Right renal pelvis (tissue), 4 donors: ENCODE measurements at regions not wholly inside any gene's neighbourhood (a gene's known extent, or its start where the extent isn't known, plus 50 kb on each side); places are given as distances from the start of the nearest gene placed in this dataset.

Experiments used
- DNase-seq, 4 donors: peaks; one replicate each; pipeline ENCODE4 v3.0.0-alpha.2; 2013; ENCODE audit warnings: low read depth in 4 of 4, low spot score in 3 of 4, missing footprints in 1 of 4

DNA sequence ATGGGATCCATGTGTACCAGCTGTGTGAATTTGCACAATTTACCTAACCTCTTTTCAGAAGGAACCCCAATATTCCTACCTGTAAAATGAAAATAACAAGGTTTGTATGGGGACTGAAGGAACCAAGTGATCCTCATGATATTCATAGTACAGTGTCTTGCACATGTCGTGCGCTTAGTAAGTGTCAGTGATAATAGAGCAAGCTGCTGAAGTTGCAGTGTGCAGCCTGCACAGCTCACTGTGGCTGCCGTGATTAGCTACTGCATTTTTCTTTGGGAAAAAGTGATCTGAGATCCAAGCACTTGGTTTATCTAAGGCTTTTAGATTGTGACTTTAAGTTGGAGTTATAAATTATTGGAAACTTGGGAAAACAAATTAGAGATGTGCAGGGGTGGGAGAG lies 135.9 kb upstream of the FRY start:
- no peak for DNase-seq

DNA sequence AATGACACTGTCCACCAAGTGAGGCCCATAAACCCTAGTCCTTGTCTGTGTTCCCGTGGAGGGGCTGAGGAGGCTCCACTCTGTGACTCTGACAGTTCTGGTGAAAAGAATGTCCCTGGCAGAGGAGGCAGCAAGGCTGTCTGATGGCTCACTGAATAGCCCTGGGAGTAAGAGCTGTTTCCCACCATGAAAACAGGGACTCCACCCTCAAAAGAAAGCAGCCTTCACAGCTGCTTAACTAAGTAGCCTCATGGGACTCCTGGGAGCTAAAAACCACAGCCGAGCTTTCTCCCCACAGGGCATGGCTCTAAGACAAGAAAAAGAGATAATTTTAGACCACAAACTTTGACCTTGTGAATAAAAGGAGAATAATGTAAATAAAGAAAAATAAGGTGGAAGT lies 135.1 kb upstream of the FRY start:
- DNase-seq, result no peak

DNA sequence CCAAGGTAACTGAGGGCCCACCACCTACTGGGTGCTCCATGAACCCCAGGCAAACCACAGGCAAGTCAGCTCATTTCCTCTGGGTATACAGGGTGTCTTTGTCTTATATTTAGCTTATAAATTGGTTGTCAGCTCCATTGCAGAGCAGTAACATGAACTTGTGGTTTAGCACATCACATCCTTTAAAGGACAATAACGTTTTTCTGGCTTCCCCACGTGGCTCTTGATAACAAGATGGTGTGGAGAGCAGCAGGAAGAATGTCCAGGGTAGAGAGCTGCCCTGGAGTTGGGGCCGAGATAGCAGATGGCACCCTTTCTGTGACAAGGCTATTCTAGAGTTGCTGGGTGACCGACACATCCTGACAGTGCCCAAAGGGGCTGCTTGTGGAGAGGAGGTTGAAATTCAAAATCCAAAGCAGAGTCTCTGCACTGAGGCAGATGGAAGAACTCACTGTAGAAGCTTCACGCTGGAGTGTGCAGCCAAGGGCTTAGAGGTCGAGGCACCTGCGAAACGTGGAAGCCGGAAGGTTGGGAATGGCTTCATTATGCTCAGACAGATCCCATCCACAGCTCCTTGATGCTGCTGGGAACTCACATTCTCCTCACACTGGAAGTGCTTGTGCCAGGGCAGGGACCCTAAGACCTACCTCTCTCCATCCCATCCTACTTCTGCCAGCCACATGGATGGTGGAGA lies 133.0 kb upstream of the FRY start:
- no peak for DNase-seq

DNA sequence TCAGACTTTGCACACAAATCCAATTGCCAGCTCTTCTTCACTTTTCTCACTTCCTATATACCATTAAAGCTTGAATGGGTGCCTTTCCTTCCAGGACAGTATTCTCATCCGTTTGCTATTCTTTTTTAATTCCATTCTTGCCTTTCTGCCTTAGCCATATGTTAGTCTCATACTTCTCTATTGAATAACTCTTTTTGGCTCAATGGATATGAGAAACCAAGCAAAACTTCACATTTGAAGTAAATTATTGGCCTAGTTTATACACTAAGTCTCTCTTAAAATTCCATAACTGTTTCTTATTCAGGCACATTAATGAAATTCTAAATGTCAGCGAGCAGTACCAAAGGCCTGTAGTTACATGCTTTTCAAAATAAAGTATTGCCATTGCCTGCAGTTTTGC lies 129.6 kb upstream of the FRY start:
- DNase-seq, result no peak

DNA sequence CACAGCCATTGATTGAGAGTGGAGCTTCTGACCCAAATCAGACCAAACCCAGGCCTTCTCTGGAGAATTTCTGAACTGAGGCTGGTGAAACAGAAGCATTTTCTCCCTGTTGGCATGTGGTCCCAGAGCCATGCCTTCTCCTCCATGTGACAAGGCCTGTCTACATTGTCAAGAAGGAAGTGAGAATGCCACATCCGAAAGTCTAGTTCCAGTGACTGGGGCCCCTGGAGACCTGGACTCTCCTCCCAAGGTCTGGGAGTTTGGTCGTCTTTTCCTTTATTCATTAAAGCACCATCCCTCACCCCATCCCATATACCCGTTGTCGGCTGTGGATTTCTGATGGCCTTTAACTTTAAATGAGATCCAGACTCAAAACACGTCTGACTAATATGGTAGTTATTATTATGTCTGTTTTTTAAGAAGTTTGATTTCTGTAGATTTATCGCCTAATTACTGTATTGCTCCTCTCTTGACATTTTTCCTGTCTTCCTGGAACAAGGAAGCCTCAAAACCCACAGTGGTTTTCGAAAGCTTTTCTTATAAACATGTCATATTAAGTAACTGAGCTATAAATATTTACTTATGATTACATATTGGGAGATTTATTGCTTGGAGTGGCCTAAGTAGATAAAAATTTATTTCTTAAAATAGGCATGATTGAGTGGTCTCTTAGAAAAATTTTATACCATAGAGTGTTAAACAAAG lies 128.3 kb upstream of the FRY start:
- no peak for DNase-seq

DNA sequence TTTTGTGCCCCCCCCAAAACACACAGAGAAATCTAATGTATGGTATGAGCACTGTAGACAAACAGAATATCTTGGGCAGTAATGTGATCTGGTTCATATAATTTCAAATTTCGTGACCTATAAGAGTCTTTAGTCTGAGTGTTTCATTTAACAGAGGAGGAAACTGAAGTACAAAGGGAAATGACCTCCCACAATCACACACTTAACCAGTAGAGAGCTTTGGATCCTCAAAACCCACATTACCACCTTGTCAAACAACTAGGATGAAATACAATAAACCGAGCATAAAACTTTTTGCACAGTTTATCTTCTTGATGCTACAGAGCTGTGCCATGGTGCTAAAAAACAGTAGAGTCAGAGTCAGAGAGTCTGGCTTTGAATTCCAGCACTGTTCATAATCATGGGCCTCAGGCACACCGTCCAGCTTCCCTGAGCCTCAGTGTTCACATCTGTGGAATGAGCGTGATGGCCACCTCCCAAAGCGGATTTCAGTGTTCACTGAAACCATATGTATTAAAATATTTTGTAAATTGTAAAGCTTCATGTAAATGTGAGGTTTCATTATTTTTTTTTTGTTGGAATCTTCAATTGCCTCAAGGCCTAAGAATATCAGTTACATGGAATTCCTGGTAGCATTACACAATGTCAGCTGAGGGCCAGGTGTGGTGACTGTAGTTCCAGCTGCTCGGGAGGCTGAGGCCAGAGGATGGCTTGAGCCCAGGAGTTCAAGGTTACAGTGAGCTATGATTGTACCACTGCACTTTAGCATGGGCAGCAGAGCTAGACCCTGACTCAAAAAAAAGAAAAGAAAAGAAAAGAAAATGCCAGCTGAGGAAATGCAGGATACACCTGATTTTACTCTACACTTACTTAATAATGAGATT lies 126.4 kb upstream of the FRY start:
- no peak for DNase-seq

DNA sequence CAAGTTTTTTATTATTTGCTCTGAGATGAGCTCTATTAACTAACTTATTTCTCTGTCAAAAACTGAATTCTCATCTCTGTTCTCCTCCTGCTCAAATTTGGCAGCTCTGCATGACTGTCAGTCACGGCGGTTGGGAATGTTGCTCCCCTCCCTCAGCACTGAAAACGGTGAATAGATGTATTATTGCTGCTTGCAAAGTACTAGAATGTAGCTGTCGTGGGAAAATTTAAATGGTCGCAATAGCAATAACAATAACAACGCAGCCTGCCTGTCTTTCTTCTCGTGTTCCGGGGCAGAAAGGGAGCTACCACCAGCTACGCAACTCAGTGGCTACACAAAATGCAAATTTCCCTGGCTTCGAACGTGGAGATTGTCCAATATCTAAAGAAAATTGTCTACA lies 125.6 kb upstream of the FRY start:
- no peak for DNase-seq

DNA sequence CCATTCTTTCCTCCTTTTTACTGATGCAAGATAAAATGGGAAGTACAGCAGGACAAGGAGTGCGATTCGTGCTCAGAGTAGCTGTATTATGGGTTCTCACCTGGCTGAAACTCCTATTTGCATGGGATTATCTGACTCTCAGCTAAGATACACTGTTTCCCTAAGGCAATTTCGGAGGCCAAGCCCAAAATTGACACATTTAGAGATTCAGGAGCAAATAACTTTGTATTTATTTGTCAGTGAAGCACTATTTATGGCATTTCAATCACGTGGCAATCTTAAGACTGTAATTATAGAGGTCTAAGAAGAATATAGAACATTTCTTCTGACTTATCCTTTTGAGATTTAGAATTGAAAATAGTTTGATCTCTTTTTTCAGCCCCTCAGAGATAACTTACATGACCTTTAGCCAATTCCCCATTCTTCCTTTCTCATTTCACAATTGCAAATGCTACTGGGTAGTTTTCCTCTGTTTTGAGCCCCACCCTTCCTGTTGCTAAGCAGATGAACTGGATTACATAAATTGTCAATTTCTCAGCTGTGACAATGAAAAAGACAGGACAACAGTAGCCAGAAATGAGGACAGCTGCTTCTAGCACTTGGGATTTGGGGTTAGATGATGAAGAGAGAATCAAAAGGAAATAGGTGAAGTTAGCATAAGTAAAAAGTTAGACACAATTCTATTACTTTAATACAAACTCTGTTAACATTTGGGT lies 122.7 kb upstream of the FRY start:
- no peak for DNase-seq

DNA sequence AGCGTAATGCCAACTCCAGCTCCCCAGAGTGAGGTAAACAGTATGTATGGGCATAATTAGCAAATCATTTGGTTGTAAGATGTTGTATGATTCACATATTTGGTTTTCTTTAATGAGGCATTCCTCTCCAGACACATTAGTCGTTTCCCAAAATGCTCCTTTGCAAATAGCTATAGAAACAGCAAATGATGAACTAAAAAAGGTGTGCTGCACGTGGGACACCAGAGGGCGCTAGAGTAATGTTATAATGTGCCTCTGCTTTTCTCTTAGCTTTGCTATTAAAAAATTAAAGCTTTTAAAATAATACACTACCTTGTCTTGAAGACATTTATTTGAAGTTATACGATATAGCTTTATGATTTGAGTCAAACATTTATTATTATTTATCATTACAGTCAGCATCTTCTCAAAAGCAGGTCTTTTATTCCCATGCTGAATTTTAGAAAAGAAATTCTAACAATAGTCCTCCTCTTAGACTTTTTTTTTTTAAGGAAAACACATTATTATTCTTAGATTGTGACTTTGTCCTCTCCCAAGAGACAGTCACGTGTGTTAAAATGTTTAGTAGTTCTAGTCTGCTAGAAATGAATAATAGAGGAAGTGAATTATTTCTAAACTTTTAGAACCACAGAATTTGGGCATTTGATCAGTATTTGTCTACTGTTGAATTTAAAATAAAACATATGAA lies 121.6 kb upstream of the FRY start:
- peak; percentile 57 to 70 (median 62) for DNase-seq

DNA sequence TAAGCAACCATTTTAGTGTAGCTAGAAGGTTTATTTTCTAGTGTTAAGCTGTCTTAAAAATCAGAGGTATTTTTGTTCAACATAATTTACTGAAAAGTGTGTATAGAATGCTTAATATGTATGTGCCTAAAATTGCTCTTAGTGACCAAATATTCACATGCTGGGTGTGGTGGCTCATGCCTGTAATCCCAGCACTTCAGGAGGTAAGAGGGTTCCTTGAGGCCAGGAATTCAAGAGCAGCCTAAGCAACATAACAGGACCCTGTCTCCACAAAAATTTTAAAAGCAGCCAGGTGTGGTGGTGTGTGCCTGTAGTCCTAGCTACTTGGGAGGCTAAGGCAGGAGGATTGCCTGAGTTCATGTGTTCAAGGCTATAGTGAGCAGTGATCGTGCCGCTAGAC lies 120.9 kb upstream of the FRY start:
- no peak for DNase-seq

DNA sequence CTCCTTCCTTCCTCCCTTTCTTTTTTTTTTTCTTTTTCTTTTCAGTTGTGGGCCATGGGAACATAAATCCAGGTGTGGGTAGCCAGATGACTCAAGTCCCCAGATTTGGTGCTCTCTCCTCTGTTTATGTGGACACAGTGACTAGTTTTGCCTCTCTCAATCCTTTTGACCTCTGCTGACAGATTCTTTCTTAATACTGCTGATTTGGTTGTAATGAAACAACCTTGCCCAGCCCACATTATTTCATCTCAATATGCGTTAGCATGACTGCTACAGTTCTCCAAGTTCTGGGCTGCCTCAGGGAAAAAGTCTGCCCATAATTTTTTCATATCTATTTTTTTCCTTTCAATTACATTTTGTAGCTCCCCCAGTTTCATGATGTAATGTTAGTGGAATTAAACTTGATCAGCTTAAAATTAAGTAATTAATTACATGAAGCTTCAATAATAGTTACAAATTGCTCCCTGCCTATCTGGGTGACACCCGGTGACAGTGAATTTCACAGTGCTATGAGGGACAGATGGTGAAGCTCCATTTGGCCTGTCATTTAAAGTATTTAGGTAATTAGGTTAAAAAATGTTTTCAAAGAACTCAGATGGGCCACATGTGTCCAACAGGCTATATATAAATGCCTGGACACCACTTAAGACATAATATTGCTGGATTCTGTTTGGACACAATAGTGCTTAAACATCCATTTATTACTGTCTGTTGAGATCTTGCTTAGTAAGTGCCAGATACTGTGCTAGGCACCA lies 118.8 kb upstream of the FRY start:
- no peak for DNase-seq

DNA sequence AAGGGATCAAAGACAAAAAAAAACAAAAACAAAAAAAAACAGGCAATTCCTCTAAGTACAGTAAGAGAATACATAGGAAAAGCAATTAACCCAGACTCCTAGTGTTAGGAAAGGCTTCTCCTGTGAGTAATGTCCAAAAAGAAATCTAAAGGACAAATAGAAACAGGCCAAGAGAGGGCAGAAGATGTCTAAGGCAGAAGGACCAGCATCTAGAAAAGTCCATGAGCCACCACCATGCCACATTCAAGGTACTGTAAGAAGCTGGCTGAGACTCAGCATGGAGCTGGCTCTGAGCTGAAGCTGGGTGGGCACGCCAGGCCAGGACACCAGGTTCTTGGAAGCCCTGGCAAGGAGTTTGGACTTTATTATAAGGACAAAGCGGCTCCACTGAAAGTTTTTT lies 118.1 kb upstream of the FRY start:
- no peak for DNase-seq

DNA sequence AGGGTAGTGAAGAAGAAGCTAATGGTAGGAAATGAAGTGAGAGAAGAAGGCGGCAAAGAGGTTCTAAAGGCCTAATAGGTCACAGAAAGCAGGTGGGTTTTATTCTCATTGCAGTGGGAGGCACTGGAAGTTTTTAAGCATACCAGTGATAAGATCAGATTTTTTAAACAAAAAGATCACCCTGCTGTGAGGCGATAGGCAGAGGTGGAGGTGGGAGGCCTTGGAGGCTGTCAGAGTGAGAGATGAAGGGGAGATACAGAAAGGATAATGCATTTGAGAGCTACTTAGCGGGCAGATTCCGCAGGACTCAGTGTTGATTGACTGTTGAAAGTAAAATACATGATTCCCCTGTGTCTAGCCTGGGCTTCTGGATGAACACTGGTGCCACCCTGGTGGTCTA lies 116.7 kb upstream of the FRY start:
- DNase-seq, result no peak

DNA sequence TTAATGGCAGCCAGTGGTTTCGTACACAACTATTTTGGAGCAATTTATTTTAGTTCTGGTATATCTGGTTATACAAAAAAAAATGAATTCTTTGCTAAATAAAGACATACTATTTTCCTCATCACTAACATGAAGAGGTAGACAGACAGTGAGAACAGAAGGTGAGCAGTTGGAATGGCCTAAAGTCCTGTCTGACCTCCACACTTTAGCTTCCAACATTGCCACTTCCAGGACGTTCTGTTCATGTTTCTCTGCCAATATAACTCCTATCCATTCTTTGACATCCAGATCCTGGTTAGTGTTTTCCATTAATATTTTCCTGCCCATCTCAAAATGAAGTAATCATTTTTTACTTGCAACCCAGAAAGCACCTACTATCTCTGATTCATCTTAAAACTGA lies 112.9 kb upstream of the FRY start:
- no peak for DNase-seq

DNA sequence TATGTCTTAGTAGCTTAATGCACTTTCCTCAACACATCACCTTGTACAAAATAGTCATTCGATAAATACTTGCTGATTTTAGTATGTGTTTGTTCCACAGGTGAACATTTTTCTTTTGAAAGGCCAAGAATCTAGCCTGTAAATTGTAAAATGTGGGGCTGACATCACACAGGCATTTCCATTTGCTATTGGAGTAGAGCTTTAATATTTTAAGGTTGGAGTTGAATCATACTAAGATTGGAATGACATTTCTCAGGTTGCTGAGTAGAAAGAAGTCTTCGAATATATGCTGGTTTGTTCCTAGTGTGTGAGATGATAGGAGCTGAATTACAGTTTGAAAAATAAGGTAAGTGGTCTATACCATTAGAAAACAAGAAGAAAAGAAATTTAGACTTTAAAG lies 112.3 kb upstream of the FRY start:
- no peak for DNase-seq

DNA sequence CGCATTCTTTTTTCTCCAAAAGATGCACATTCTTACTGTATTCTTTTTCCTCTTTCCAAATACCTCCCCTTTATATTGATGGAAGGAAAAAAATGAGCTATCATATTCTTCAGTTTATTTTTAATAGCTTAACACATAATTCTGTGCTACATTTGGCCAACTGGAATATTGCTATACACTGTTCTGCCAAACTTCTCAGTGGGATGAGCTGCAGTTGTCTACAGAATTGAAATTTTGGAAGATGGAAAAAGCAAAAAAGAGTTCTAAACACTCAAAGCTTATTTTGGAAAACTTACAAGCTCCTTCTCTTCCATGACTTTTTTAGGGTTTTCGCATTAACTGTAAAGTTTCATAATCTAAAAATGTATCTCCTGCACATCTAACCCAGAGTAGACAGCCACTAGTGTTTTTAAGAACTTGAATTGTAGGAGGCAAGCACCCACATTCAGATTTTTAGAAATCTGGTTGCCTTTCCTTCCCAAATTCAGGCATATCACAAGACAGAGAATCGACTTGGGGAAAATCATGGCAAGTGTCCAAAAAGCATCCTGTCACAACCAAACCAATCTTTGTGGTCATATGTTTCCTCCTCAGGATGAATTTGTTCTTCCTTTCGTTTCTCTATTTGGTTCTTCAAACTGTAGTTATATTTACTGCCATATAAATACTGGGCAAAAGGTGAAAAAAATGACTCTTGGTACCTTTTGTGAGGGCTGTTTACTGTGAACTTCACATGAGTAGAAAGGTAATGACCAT lies 111.4 kb upstream of the FRY start:
- no peak for DNase-seq

DNA sequence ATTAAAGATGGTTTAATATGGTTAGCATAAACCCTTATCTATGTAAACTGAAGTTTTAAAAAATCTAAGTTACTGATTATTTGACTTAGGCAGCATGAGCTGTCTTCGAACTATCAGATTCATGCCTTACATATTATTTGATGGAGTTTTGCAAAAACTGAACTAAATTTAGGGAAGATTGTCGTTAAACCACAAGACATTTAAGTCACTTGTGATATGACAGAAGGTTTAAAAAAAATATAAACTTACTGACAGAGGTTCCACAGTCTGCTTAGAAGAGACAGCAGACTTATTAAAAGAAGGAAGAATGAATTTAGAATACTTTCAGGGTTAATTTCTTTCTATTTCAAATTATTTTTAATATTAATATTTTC lies 110.9 kb upstream of the FRY start:
- DNase-seq, result no peak

DNA sequence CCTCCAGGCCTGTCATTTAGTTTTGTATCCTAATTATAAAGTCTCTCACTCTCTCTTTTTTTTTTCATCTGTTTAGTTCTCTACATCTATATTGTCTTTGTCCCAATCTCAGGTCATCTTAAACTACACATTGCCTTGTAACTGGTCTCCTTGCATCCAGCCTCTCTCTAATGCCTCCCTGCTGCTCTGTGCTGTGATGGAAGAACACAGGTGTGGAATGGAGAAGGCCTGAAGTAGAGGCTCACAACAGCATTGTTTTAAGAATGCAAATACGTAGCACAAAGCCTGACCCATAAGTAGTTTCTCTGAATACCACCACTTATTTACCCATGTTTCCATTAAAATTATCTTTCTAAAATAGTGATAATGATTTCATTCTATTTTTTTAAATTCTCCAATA lies 108.8 kb upstream of the FRY start:
- no peak for DNase-seq

DNA sequence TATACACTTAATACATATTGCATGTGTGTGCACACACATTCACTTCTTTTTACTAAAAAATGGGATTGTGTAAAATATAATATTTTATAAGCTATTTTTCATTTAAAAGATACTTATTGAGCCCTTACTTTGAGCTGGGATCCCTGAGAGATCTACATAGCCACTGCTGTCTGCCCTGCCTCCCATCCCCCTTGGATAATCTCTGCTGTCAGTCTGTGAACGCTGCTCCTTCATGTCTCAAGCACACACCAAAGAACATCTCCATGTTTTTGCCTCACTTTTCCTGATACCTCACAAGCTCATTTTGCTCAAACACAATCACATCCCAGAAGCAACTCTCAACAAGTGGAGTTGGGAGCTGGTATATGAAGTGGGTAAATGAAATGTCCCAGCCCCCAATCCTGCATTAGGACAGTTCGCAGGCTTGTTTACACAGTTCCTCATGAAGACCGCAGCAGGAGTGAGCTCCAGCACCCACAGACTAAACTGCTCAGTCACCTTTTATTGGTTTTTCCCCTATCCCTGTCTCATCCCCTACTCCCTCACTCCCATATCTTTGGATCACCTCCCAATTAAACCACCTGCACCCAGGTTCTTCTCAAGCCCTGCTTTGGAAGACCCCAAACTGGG lies 108.3 kb upstream of the FRY start:
- no peak for DNase-seq
